GM19035 (cell line): ENCODE measurements at regions not wholly inside any gene's neighbourhood (a gene's known extent, or its start where the extent isn't known, plus 50 kb on each side); places are given as distances from the start of the nearest gene placed in this dataset.
"Not testable (repeated sequence)": the region's sequence is repeated elsewhere in the genome, so short reads cannot be mapped to it uniquely, and the experiment has no call there.

ENCODE experiments used
- ATAC-seq: cut with Tn5 transposase; IDR thresholded peaks from one replicate; pipeline ENCODE4 v1.9.1; 2021; ENCODE audit not compliant: unreplicated experiment

GRCh38 chr9:126056312-126057021 is 270.2 kb upstream of the MVB12B start:
- ATAC-seq = no peak

- ATAC-seq = no peak
These were observed 269.4 kb upstream of the MVB12B start for GRCh38 chr9:126057121-126057825.

GRCh38 chr9:126058011-126058531 is 268.6 kb upstream of the MVB12B start:
- ATAC-seq = no peak

GRCh38 chr9:126058591-126058990 is 268.0 kb upstream of the MVB12B start:
- no peak for ATAC-seq

- ATAC-seq = no peak
These were observed 265.1 kb upstream of the MVB12B start for GRCh38 chr9:126061575-126061974.

GRCh38 chr9:126062158-126062886 is 264.3 kb upstream of the MVB12B start:
- ATAC-seq = no peak

GRCh38 chr9:126063326-126063725 is 263.3 kb upstream of the MVB12B start:
- no peak for ATAC-seq

GRCh38 chr9:126066131-126066530 is 260.5 kb upstream of the MVB12B start:
- ATAC-seq = no peak

GRCh38 chr9:126067031-126067734 is 259.4 kb upstream of the MVB12B start:
- no peak for ATAC-seq

- ATAC-seq = no peak
These were observed 257.9 kb upstream of the MVB12B start for GRCh38 chr9:126068534-126069230.

- ATAC-seq = no peak
These were observed 257.2 kb upstream of the MVB12B start for GRCh38 chr9:126069400-126069955.

GRCh38 chr9:126070058-126070655 is 256.5 kb upstream of the MVB12B start:
- no peak for ATAC-seq

- no peak for ATAC-seq
These were observed 255.4 kb upstream of the MVB12B start for GRCh38 chr9:126071076-126071750.

GRCh38 chr9:126077656-126078055 is 249.0 kb upstream of the MVB12B start:
- not testable (repeated sequence) for ATAC-seq

- no peak for ATAC-seq
These were observed 246.0 kb upstream of the MVB12B start for GRCh38 chr9:126080641-126081040.

GRCh38 chr9:126081746-126082145 is 244.9 kb upstream of the MVB12B start:
- ATAC-seq = no peak

- no peak for ATAC-seq
These were observed 242.6 kb upstream of the MVB12B start for GRCh38 chr9:126084008-126084407.

- ATAC-seq = no peak
These were observed 241.9 kb upstream of the MVB12B start for GRCh38 chr9:126084696-126085095.

GRCh38 chr9:126085170-126085569 is 241.5 kb upstream of the MVB12B start:
- ATAC-seq = no peak
